ENCODE measurements at regions not wholly inside any gene's neighbourhood (a gene's known extent, or its start where the extent isn't known, plus 50 kb on each side); places are given as distances from the start of the nearest gene placed in this dataset.

GRCh38 chr2:237214030-237214675 lies 128.5 kb downstream of the COPS8 start:
- TF ChIP-seq, protein P1, sequence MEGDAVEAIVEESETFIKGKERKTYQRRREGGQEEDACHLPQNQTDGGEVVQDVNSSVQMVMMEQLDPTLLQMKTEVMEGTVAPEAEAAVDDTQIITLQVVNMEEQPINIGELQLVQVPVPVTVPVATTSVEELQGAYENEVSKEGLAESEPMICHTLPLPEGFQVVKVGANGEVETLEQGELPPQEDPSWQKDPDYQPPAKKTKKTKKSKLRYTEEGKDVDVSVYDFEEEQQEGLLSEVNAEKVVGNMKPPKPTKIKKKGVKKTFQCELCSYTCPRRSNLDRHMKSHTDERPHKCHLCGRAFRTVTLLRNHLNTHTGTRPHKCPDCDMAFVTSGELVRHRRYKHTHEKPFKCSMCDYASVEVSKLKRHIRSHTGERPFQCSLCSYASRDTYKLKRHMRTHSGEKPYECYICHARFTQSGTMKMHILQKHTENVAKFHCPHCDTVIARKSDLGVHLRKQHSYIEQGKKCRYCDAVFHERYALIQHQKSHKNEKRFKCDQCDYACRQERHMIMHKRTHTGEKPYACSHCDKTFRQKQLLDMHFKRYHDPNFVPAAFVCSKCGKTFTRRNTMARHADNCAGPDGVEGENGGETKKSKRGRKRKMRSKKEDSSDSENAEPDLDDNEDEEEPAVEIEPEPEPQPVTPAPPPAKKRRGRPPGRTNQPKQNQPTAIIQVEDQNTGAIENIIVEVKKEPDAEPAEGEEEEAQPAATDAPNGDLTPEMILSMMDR (IDR thresholded peaks at IDR 0.05; ENCODE audit: extremely low read depth in 1 of 2, insufficient read depth in 1 of 2, low read depth in 1 of 2, low read length in 2 of 2): no peak
- no peak for TF ChIP-seq POLR2A (IDR thresholded peaks at IDR 0.05; ENCODE audit: low read depth, low read length)
- TF ChIP-seq EZH2 (IDR thresholded peaks at IDR 0.05; ENCODE audit: borderline replicate concordance, low read depth, low read length, severe bottlenecking): no peak
- TF ChIP-seq FOS (IDR thresholded peaks at IDR 0.05; ENCODE audit: borderline replicate concordance, insufficient read depth, low read length): no peak
- no peak for TF ChIP-seq POLR2AphosphoS5 (IDR thresholded peaks at IDR 0.05; ENCODE audit: insufficient read depth, low read depth, low read length)
- TF ChIP-seq JUN (IDR thresholded peaks at IDR 0.05; ENCODE audit: borderline replicate concordance, insufficient read depth, insufficient read length, low read depth): no peak
- no peak for TF ChIP-seq MAX (IDR thresholded peaks at IDR 0.05; ENCODE audit: insufficient read depth, insufficient read length)
- no peak for TF ChIP-seq MYC (IDR thresholded peaks at IDR 0.05; ENCODE audit: low read depth, low read length)
- TF ChIP-seq GATA2 (IDR thresholded peaks at IDR 0.05; ENCODE audit: insufficient read depth, insufficient read length, low read depth, low read length): no peak
